ENCODE measurements at regions not wholly inside any gene's neighbourhood (a gene's known extent, or its start where the extent isn't known, plus 50 kb on each side); places are given as distances from the start of the nearest gene placed in this dataset.

DNA sequence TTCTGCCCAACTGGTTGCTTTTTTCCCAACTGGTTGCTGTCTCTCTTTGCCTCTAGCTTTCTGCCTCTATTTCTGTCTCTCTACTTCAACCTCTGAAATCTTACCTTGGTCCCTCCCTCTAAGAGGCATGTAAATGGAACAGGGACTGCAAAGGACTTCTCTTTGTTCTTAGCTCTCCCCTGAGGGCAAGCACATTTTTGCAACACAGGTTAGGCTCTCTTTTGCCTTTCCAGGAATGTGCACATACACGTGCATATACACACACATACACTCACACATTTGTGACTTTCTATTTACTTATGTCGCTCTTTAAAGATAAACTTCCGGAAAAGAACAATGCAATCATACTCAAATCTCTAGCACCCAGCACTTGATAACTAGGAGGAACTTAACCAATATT is 262.6 kb upstream of the DDX18 start:
- TF ChIP-seq, protein P1, sequence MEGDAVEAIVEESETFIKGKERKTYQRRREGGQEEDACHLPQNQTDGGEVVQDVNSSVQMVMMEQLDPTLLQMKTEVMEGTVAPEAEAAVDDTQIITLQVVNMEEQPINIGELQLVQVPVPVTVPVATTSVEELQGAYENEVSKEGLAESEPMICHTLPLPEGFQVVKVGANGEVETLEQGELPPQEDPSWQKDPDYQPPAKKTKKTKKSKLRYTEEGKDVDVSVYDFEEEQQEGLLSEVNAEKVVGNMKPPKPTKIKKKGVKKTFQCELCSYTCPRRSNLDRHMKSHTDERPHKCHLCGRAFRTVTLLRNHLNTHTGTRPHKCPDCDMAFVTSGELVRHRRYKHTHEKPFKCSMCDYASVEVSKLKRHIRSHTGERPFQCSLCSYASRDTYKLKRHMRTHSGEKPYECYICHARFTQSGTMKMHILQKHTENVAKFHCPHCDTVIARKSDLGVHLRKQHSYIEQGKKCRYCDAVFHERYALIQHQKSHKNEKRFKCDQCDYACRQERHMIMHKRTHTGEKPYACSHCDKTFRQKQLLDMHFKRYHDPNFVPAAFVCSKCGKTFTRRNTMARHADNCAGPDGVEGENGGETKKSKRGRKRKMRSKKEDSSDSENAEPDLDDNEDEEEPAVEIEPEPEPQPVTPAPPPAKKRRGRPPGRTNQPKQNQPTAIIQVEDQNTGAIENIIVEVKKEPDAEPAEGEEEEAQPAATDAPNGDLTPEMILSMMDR (conservative IDR thresholded peaks at IDR 0.05 in 1 of 2, IDR thresholded peaks at IDR 0.05 in 1 of 2; ENCODE audit: low read depth in 1 of 2, low read length in 2 of 2), result no peak
- TF ChIP-seq EZH2 (IDR thresholded peaks at IDR 0.05; ENCODE audit: low read length, missing control alignments), result no peak

Data from fibroblast of lung (primary cell).